ENCODE measurements at regions not wholly inside any gene's neighbourhood (a gene's known extent, or its start where the extent isn't known, plus 50 kb on each side); places are given as distances from the start of the nearest gene placed in this dataset.

- TF ChIP-seq, protein P1, sequence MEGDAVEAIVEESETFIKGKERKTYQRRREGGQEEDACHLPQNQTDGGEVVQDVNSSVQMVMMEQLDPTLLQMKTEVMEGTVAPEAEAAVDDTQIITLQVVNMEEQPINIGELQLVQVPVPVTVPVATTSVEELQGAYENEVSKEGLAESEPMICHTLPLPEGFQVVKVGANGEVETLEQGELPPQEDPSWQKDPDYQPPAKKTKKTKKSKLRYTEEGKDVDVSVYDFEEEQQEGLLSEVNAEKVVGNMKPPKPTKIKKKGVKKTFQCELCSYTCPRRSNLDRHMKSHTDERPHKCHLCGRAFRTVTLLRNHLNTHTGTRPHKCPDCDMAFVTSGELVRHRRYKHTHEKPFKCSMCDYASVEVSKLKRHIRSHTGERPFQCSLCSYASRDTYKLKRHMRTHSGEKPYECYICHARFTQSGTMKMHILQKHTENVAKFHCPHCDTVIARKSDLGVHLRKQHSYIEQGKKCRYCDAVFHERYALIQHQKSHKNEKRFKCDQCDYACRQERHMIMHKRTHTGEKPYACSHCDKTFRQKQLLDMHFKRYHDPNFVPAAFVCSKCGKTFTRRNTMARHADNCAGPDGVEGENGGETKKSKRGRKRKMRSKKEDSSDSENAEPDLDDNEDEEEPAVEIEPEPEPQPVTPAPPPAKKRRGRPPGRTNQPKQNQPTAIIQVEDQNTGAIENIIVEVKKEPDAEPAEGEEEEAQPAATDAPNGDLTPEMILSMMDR (IDR thresholded peaks at IDR 0.05) = no peak
- TF ChIP-seq POLR2AphosphoS5 (IDR thresholded peaks at IDR 0.05) (peak; percentile 2 to 97 (median 24)), EP300 (IDR thresholded peaks at IDR 0.05) (peak; percentile 74), POLR2A (IDR thresholded peaks at IDR 0.05) (no peak)
Observed at GRCh38 chr4:123832173-123833026, 435.8 kb downstream of the SPRY1 start.

Measured in suprapubic skin (tissue), 4 donors.